ENCODE measurements at regions not wholly inside any gene's neighbourhood (a gene's known extent, or its start where the extent isn't known, plus 50 kb on each side); places are given as distances from the start of the nearest gene placed in this dataset.

DNA sequence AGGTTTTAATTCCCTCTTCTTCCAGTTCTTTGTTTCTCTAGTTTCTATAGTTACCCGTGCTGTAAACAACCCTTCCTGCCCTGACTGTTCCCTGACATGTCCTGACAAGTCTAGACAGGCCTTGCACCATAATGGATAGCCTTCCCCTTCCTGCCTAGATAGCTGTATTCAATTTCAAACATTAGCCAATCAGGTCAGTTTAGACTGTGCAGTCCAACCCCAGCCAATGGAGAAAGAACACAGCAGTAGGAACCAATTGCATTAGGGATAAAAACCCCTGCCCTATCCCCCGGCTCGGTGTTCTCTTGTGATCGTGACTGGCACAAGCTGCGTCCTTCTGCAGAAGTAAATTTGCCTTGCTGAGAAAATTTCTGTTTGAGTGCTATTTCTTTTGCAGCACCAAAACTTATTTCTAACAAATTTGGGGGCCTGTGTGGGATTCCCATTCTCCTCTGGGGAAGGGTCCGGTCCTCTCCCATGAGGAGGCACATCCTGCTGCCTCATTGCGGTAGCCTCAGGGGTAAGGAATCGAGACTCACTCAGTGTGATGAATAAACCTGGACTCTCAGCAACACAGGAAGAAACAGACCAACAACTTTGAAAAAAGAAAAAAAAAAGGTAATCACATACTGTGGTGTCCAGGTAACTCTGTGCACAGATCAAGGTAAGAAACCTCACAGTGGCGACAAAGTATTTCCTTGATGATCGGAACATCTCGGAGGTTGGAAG, 248.7 kb upstream of the ECI2 start:
- TF ChIP-seq, protein P1, sequence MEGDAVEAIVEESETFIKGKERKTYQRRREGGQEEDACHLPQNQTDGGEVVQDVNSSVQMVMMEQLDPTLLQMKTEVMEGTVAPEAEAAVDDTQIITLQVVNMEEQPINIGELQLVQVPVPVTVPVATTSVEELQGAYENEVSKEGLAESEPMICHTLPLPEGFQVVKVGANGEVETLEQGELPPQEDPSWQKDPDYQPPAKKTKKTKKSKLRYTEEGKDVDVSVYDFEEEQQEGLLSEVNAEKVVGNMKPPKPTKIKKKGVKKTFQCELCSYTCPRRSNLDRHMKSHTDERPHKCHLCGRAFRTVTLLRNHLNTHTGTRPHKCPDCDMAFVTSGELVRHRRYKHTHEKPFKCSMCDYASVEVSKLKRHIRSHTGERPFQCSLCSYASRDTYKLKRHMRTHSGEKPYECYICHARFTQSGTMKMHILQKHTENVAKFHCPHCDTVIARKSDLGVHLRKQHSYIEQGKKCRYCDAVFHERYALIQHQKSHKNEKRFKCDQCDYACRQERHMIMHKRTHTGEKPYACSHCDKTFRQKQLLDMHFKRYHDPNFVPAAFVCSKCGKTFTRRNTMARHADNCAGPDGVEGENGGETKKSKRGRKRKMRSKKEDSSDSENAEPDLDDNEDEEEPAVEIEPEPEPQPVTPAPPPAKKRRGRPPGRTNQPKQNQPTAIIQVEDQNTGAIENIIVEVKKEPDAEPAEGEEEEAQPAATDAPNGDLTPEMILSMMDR (IDR thresholded peaks at IDR 0.05) = no peak
- TF ChIP-seq POLR2A (IDR thresholded peaks at IDR 0.05) (no peak), EP300 (IDR thresholded peaks at IDR 0.05; ENCODE audit: low read depth) (no peak), POLR2AphosphoS5 (IDR thresholded peaks at IDR 0.05) (no peak)

Data from transverse colon (tissue), 4 donors.